Erythroblast (primary cell): ENCODE measurements at regions not wholly inside any gene's neighbourhood (a gene's known extent, or its start where the extent isn't known, plus 50 kb on each side); places are given as distances from the start of the nearest gene placed in this dataset.

ENCODE experiments used
- GATA1 ChIP-seq: IDR thresholded peaks from 2 replicates; pipeline ENCODE4 v1.6.1; 2011; ENCODE audit warnings: low read depth, mild to moderate bottlenecking, control low read depth, low read length, moderate library complexity
- POLR2A ChIP-seq: IDR thresholded peaks from 2 replicates; pipeline ENCODE4 v1.6.1; 2011; ENCODE audit warnings: mild to moderate bottlenecking, low read length

- TF ChIP-seq POLR2A (no peak), GATA1 (no peak)
These were observed 807.9 kb upstream of the MBL2 start for GRCh38 chr10:53580465-53580864.
